IMR-90 (cell line): ENCODE measurements at regions not wholly inside any gene's neighbourhood (a gene's known extent, or its start where the extent isn't known, plus 50 kb on each side); places are given as distances from the start of the nearest gene placed in this dataset.

Source experiments
- ATAC-seq: fragments of 200-7000 bp; cut with Tn5 transposase; 2 replicates; pipeline ENCODE4 v1.9.1; 2020; ENCODE audit warnings: low read depth, mild to moderate bottlenecking, moderate library complexity
- BruUV-seq: library from RNA; stranded (reverse); fragments of 400-500 nt; replicated peaks from 2 replicates; lab custom pipeline; 2021; lab: Mats Ljungman, UMichigan
- CTCF ChIA-PET: fragments of 300-600 bp; formaldehyde crosslinking; extraction: SDS; loops from one replicate; lab custom pipeline; 2021; ENCODE audit warnings: antibody characterized with exemption; lab: Yijun Ruan, JAX
- POLR2A ChIA-PET: fragments of 300-600 bp; sonication (Branson Sonifier 250); formaldehyde crosslinking; loops from one replicate; lab custom pipeline; 2022; ENCODE audit warnings: antibody characterized with exemption; ENCODE audit not compliant: unreplicated experiment; lab: Charles Lee
- DNase-seq: peaks from one replicate; pipeline ENCODE4 v3.0.0; 2013
- H2AFZ ChIP-seq: replicated peaks from 2 replicates; pipeline ENCODE3; 2013; ENCODE audit warnings: low read length, mild to moderate bottlenecking; ENCODE audit not compliant: poor library complexity
- H2AK5ac ChIP-seq: 2 replicates; pipeline ENCODE4 v1.6.1; 2013; ENCODE audit warnings: low read depth, low read length, inconsistent platforms
- H2AK9ac ChIP-seq: replicated peaks from 2 replicates; pipeline ENCODE3; 2013; ENCODE audit warnings: mild to moderate bottlenecking, low read depth, low read length, moderate library complexity; ENCODE audit not compliant: poor library complexity
- H2BK120ac ChIP-seq: 2 replicates; pipeline ENCODE4 v1.6.1; 2013; ENCODE audit warnings: low read depth, low read length, inconsistent platforms
- H2BK15ac ChIP-seq: 3 replicates; pipeline ENCODE4 v1.6.1; 2013; ENCODE audit warnings: low read depth, low read length, inconsistent platforms
- H2BK20ac ChIP-seq: 2 replicates; pipeline ENCODE4 v1.6.1; 2013; ENCODE audit warnings: low read depth, mild to moderate bottlenecking, inconsistent platforms, low read length, moderate library complexity
- H2BK5ac ChIP-seq: 2 replicates; pipeline ENCODE4 v1.6.1; 2013; ENCODE audit warnings: mild to moderate bottlenecking, low read depth, low read length, inconsistent platforms; ENCODE audit not compliant: poor library complexity, severe bottlenecking
- H3K14ac ChIP-seq: replicated peaks from 2 replicates; pipeline ENCODE4 v1.6.1; 2013; ENCODE audit warnings: low read depth, low read length, inconsistent platforms
- H3K18ac ChIP-seq: 2 replicates; pipeline ENCODE4 v1.6.1; 2013; ENCODE audit warnings: low read depth, low read length, control low read depth
- H3K23ac ChIP-seq: 2 replicates; pipeline ENCODE4 v1.6.1; 2013; ENCODE audit warnings: low read depth, low read length, inconsistent platforms
- H3K27ac ChIP-seq: 2 replicates; pipeline ENCODE4 v1.5.1; 2013; ENCODE audit warnings: mild to moderate bottlenecking, control low read depth, low read length; ENCODE audit not compliant: insufficient read depth
- H3K27me3 ChIP-seq: 2 replicates; pipeline ENCODE4 v1.6.1; 2013; ENCODE audit warnings: low read length; ENCODE audit not compliant: control insufficient read depth, insufficient read depth
- H3K36me3 ChIP-seq: 2 replicates; pipeline ENCODE4 v1.6.1; 2013; ENCODE audit warnings: low read length, mixed read lengths; ENCODE audit not compliant: control insufficient read depth, insufficient read depth
- H3K4ac ChIP-seq: 2 replicates; pipeline ENCODE4 v1.6.1; 2013; ENCODE audit warnings: low read depth, low read length, inconsistent platforms
- H3K4me1 ChIP-seq: 2 replicates; pipeline ENCODE4 v1.6.1; 2013; ENCODE audit warnings: low read length, mixed read lengths; ENCODE audit not compliant: control insufficient read depth, insufficient read depth
- H3K4me2 ChIP-seq: 2 replicates; pipeline ENCODE4 v1.6.1; 2013; ENCODE audit warnings: low read depth, mild to moderate bottlenecking, control low read depth, low read length, moderate library complexity
- H3K4me3 ChIP-seq: 2 replicates; pipeline ENCODE4 v1.5.1; 2013; ENCODE audit warnings: low read depth, mild to moderate bottlenecking, control low read depth, low read length, moderate library complexity; ENCODE audit not compliant: insufficient read depth
- H3K56ac ChIP-seq: 2 replicates; pipeline ENCODE4 v1.6.1; 2013; ENCODE audit warnings: low read length, inconsistent platforms; ENCODE audit not compliant: insufficient read depth; ENCODE audit errors: extremely low read depth
- H3K79me1 ChIP-seq, 2 experiments: 2 replicates each; pipeline ENCODE4 v1.6.1; 2013; ENCODE audit warnings: low read length in 2 of 2, inconsistent platforms in 1 of 2, low read depth in 1 of 2
- H3K9ac ChIP-seq: 2 replicates; pipeline ENCODE4 v1.6.1; 2013; ENCODE audit warnings: low read depth, low read length, control low read depth
- H3K9me1 ChIP-seq: 2 replicates; pipeline ENCODE4 v1.6.1; 2013; ENCODE audit warnings: low read length, inconsistent platforms; ENCODE audit not compliant: insufficient read depth
- H3K9me3 ChIP-seq: 2 replicates; pipeline ENCODE4 v1.6.1; 2013; ENCODE audit warnings: low read length; ENCODE audit not compliant: control insufficient read depth, insufficient read depth
- H4K20me1 ChIP-seq: 2 replicates; pipeline ENCODE4 v1.6.1; 2013; ENCODE audit warnings: low read length, inconsistent platforms; ENCODE audit not compliant: insufficient read depth
- H4K5ac ChIP-seq: 2 replicates; pipeline ENCODE4 v1.6.1; 2013; ENCODE audit warnings: mild to moderate bottlenecking, low read depth, low read length, control low read depth
- H4K8ac ChIP-seq, 2 experiments: 2 replicates each; pipeline ENCODE4 v1.6.1; 2013; ENCODE audit warnings: low read depth in 2 of 2, low read length in 2 of 2, control low read depth in 1 of 2, inconsistent platforms in 1 of 2
- H4K91ac ChIP-seq: 2 replicates; pipeline ENCODE4 v1.6.1; 2013; ENCODE audit warnings: low read depth, low read length, inconsistent platforms; ENCODE audit not compliant: insufficient read depth
- CEBPB ChIP-seq: IDR thresholded peaks from 2 replicates; pipeline ENCODE4 v1.6.1; 2012; ENCODE audit warnings: low read depth, low read length, improper control_type of control experiment
- ELK1 ChIP-seq: fragments of 150-350 bp; IDR thresholded peaks from 2 replicates; pipeline ENCODE4 v1.6.1; 2016; ENCODE audit warnings: low read depth, mild to moderate bottlenecking, low read length, moderate library complexity, borderline replicate concordance
- MAFK ChIP-seq: IDR thresholded peaks from 2 replicates; pipeline ENCODE4 v1.6.1; 2012; ENCODE audit warnings: low read depth, low read length, improper control_type of control experiment
- MAZ ChIP-seq: IDR thresholded peaks from 2 replicates; pipeline ENCODE4 v1.6.1; 2012; ENCODE audit warnings: low read depth, mild to moderate bottlenecking, low read length, improper control_type of control experiment, moderate library complexity, borderline replicate concordance
- MXI1 ChIP-seq: IDR thresholded peaks from 2 replicates; pipeline ENCODE4 v1.6.1; 2012; ENCODE audit warnings: low read depth, mild to moderate bottlenecking, low read length, moderate library complexity, borderline replicate concordance
- NFE2L2 ChIP-seq: fragments of 150-350 bp; IDR thresholded peaks from 2 replicates; pipeline ENCODE4 v1.6.1; 2016; ENCODE audit warnings: low read depth, mild to moderate bottlenecking, low read length
- POLR2A ChIP-seq: IDR thresholded peaks from 2 replicates; pipeline ENCODE4 v1.6.1; 2012; ENCODE audit warnings: mild to moderate bottlenecking, low read depth, low read length
- RCOR1 ChIP-seq: IDR thresholded peaks from 2 replicates; pipeline ENCODE4 v1.6.1; 2012; ENCODE audit warnings: mild to moderate bottlenecking, low read length, improper control_type of control experiment; ENCODE audit not compliant: insufficient replicate concordance
- RFX5 ChIP-seq: IDR thresholded peaks from 2 replicates; pipeline ENCODE4 v1.8.0; 2012; ENCODE audit warnings: low read depth, mild to moderate bottlenecking, low read length, moderate library complexity
- SMC3 ChIP-seq: fragments of 150-350 bp; IDR thresholded peaks from 2 replicates; pipeline ENCODE4 v1.6.1; 2016; ENCODE audit warnings: low read depth, mild to moderate bottlenecking, antibody characterized with exemption, low read length, moderate library complexity
- USF2 ChIP-seq: fragments of 150-350 bp; IDR thresholded peaks from 2 replicates; pipeline ENCODE4 v1.6.1; 2017; ENCODE audit warnings: mild to moderate bottlenecking, antibody characterized with exemption, low read length, low read depth
- WGBS, 2 experiments: methylation state at CpG; one replicate each; pipeline versions ENCODE4 v1.1.5 to v1.1.7; 2013; ENCODE audit warnings: missing lambda C conversion rate in 2 of 2; ENCODE audit not compliant: insufficient read length in 1 of 2; ENCODE audit errors: extremely low coverage in 2 of 2; 5-methylcytosine and 5-hydroxymethylcytosine counted together
- dilution Hi-C: fragments of 300-500 bp; cut with HindIII; formaldehyde crosslinking; loops from one replicate; pipeline ENCODE4 v1.14.3; 2018; ENCODE audit warnings: low sequenced_read_pairs; ENCODE audit not compliant: unreplicated experiment
- in situ Hi-C: fragments of 300-500 bp; cut with MboI; formaldehyde crosslinking; loops from 3 replicates; pipeline ENCODE4 v1.14.3; 2019; ENCODE audit warnings: low sequenced_read_pairs, inconsistent platforms, mixed read lengths
- intact Hi-C: fragments of 100-400 bp; cut with micrococcal nuclease; formaldehyde crosslinking; loops from 2 replicates; pipeline ENCODE4 v1.10.0; 2022

- peak overlapping the region; percentile 1; the same call in 1 of the 2 replicates for H2BK120ac ChIP-seq
- H2AK5ac ChIP-seq: no peak overlapping the region
- WGBS, 2 experiments: 100% methylated on average over 4 of the region's 6 CpGs; no CpG with 5 or more reads in 1 of the 2 experiments
- H2BK15ac ChIP-seq: no peak overlapping the region
- no peak overlapping the region for H3K4me3 ChIP-seq
- H4K8ac ChIP-seq: peak overlapping the region in 1 of 2 experiments; percentile 21; a peak in 1 of 4 replicates
- TF ChIP-seq RFX5: no peak
- no peak for TF ChIP-seq USF2
- no peak for TF ChIP-seq NFE2L2
- TF ChIP-seq ELK1: no peak
- no peak for TF ChIP-seq MAZ
- no peak for TF ChIP-seq MAFK
- TF ChIP-seq SMC3: no peak
- no peak for TF ChIP-seq CEBPB
- no peak for TF ChIP-seq MXI1
- TF ChIP-seq RCOR1: no peak
- TF ChIP-seq POLR2A: no peak
- H2AFZ ChIP-seq: no peak overlapping the region
- no peak overlapping the region; the same call in 1 of the 2 replicates for H3K4ac ChIP-seq
- no peaks in the 10 kb centered on the region for H3K36me3 ChIP-seq
- no peak overlapping the region for H2BK5ac ChIP-seq
- ATAC-seq: no peak
- H3K27me3 ChIP-seq: no peaks in the 10 kb centered on the region
- H2AK9ac ChIP-seq: no peak overlapping the region
- BruUV-seq: no TSS peak
- H3K14ac ChIP-seq: peak overlapping the region; percentile 14; the same call in 1 of the 2 replicates
- no peaks in the 10 kb centered on the region for H3K79me1 ChIP-seq
- POLR2A ChIA-PET: no interaction called here
- dilution Hi-C loops: no loop called here
- no peak overlapping the region for H3K23ac ChIP-seq
- CTCF ChIA-PET: no interaction called here
- no peak overlapping the region for H4K5ac ChIP-seq
- in situ Hi-C loops: no loop called here
- H3K9me3 ChIP-seq: no peaks in the 10 kb centered on the region
- H3K9ac ChIP-seq: no peak overlapping the region
- H3K27ac ChIP-seq: no peak overlapping the region
- H3K56ac ChIP-seq: peak overlapping the region; percentile 56; the same call in 1 of the 2 replicates
- no peak overlapping the region for H3K4me2 ChIP-seq
- H3K4me1 ChIP-seq: peaks cover 7% of the 10 kb centered on the region
- no peak overlapping the region for H4K91ac ChIP-seq
- peak overlapping the region; percentile 26; the same call in 1 of the 2 replicates for H2BK20ac ChIP-seq
- 0 out of 2 replicates have a peak, but pooled peaks cover 3% of the 10 kb centered on the region for H3K9me1 ChIP-seq
- intact Hi-C loops: loop anchor here (5.0 kb wide), 1 partner anchor 75 kb away; no protein-coding TSS in a partner anchor
- H4K20me1 ChIP-seq: no peaks in the 10 kb centered on the region
- peak overlapping the region; percentile 66; the same call in 1 of the 2 replicates for H3K18ac ChIP-seq
- peak; percentile 41 for DNase-seq
Measured at GRCh38 chr6:11847515-11848345, 69.1 kb upstream of the ADTRP start.
